Hepatocyte (in vitro differentiated cells): ENCODE measurements at regions not wholly inside any gene's neighbourhood (a gene's known extent, or its start where the extent isn't known, plus 50 kb on each side); places are given as distances from the start of the nearest gene placed in this dataset.
A peak's percentile ranks its signal among the peaks of the same experiment; 100 is the strongest.

Experiments used
- DNase-seq: peaks from one replicate; pipeline ENCODE4 v3.0.0-alpha.2; 2016; ENCODE audit warnings: low spot score
- H2AFZ ChIP-seq: fragments of 200-600 bp; sonication (generic); 2 replicates; pipeline ENCODE4 v1.6.0; 2016; ENCODE audit warnings: antibody characterized with exemption, mild to moderate bottlenecking
- H3K27ac ChIP-seq: fragments of 200-600 bp; sonication (generic); 2 replicates; pipeline ENCODE4 v1.5.1; 2016; ENCODE audit warnings: mild to moderate bottlenecking
- H3K27me3 ChIP-seq: fragments of 200-600 bp; sonication (generic); 2 replicates; pipeline ENCODE4 v1.6.1; 2016
- H3K36me3 ChIP-seq: fragments of 200-600 bp; sonication (generic); replicated peaks from 2 replicates; pipeline ENCODE4 v1.5.1; 2016; ENCODE audit warnings: low read depth; ENCODE audit not compliant: insufficient read depth
- H3K4me1 ChIP-seq: fragments of 200-600 bp; sonication (generic); 2 replicates; pipeline ENCODE4 v1.5.1; 2016; ENCODE audit warnings: mild to moderate bottlenecking, moderate library complexity; ENCODE audit not compliant: insufficient read depth
- H3K4me2 ChIP-seq: fragments of 200-600 bp; sonication (generic); 2 replicates; pipeline ENCODE4 v1.6.0; 2016
- H3K4me3 ChIP-seq: fragments of 200-600 bp; sonication (generic); 2 replicates; pipeline ENCODE4 v1.5.1; 2016; ENCODE audit warnings: mild to moderate bottlenecking
- H3K79me2 ChIP-seq: fragments of 200-600 bp; sonication (generic); 2 replicates; pipeline ENCODE4 v1.6.0; 2017; ENCODE audit warnings: mild to moderate bottlenecking
- H3K9me2 ChIP-seq: fragments of 200-600 bp; sonication (generic); replicated peaks from 2 replicates; pipeline ENCODE4 v1.6.0; 2017; ENCODE audit warnings: mild to moderate bottlenecking; ENCODE audit not compliant: insufficient read depth
- H3K9me3 ChIP-seq: fragments of 200-600 bp; sonication (generic); 2 replicates; pipeline ENCODE4 v1.5.1; 2016; ENCODE audit warnings: low read depth, mild to moderate bottlenecking
- H4K20me1 ChIP-seq: fragments of 200-600 bp; sonication (generic); 2 replicates; pipeline ENCODE4 v1.6.0; 2016; ENCODE audit warnings: mild to moderate bottlenecking; ENCODE audit not compliant: insufficient read depth, poor library complexity, severe bottlenecking
- CTCF ChIP-seq: fragments of 200-600 bp; sonication (generic); IDR thresholded peaks from 2 replicates; pipeline ENCODE4 v1.5.1; 2016; ENCODE audit warnings: antibody characterized with exemption, mild to moderate bottlenecking; ENCODE audit not compliant: poor library complexity
- EZH2 ChIP-seq: fragments of 200-600 bp; sonication (generic); IDR thresholded peaks from 2 replicates; pipeline ENCODE4 v1.6.1; 2016; ENCODE audit warnings: antibody characterized with exemption, mild to moderate bottlenecking, borderline replicate concordance
- EZH2phosphoT487 ChIP-seq: fragments of 200-600 bp; sonication (generic); IDR thresholded peaks from one replicate; pipeline ENCODE4 v1.6.1; 2018; ENCODE audit warnings: antibody characterized with exemption, mild to moderate bottlenecking, low read depth, moderate library complexity; ENCODE audit not compliant: unreplicated experiment, severe bottlenecking
- WGBS: methylation state at CpG from one replicate; pipeline ENCODE4 v1.1.6; 2016; ENCODE audit warnings: low lambda C conversion rate; ENCODE audit errors: missing lambda C conversion rate; 5-methylcytosine and 5-hydroxymethylcytosine counted together

- no peaks in the 10 kb centered on the region for H3K9me2 ChIP-seq
- H2AFZ ChIP-seq = no peak overlapping the region
- no peaks in the 10 kb centered on the region for H4K20me1 ChIP-seq
- no peak overlapping the region for H3K27ac ChIP-seq
- H3K36me3 ChIP-seq = no peaks in the 10 kb centered on the region
- WGBS = 56% methylated on average over 6 of the region's 6 CpGs
- DNase-seq = peak; percentile 13
- TF ChIP-seq CTCF (no peak), EZH2 (no peak), EZH2phosphoT487 (no peak)
- no peaks in the 10 kb centered on the region for H3K4me1 ChIP-seq
- H3K27me3 ChIP-seq = no peaks in the 10 kb centered on the region
- H3K9me3 ChIP-seq = no peaks in the 10 kb centered on the region
- H3K79me2 ChIP-seq = no peaks in the 10 kb centered on the region
- no peak overlapping the region for H3K4me2 ChIP-seq
- no peak overlapping the region for H3K4me3 ChIP-seq
Measured at GRCh38 chr5:127186657-127187056, 103.9 kb upstream of the MEGF10 start.

- Histone ChIP-seq H4K20me1 (no peaks in the 10 kb centered on the region), H3K27me3 (no peaks in the 10 kb centered on the region), H3K9me2 (no peaks in the 10 kb centered on the region), H3K9me3 (no peaks in the 10 kb centered on the region), H3K4me1 (no peaks in the 10 kb centered on the region), H3K27ac (no peak overlapping the region), H3K79me2 (no peaks in the 10 kb centered on the region), H3K4me3 (no peak overlapping the region), H3K4me2 (no peak overlapping the region), H2AFZ (no peak overlapping the region), H3K36me3 (no peaks in the 10 kb centered on the region)
- WGBS = 85% methylated on average over 5 of the region's 5 CpGs
- no peak for DNase-seq
- TF ChIP-seq EZH2phosphoT487 (no peak), CTCF (no peak), EZH2 (no peak)
Measured at GRCh38 chr5:127187706-127188105, 102.9 kb upstream of the MEGF10 start.

GRCh38 chr5:127192150-127192549 lies 98.4 kb upstream of the MEGF10 start:
- Histone ChIP-seq H3K9me2 (peaks cover 4% of the 10 kb centered on the region), H4K20me1 (no peaks in the 10 kb centered on the region), H3K79me2 (no peaks in the 10 kb centered on the region), H3K4me3 (no peak overlapping the region), H3K27me3 (no peaks in the 10 kb centered on the region), H3K27ac (no peak overlapping the region), H3K4me1 (peaks cover 6% of the 10 kb centered on the region), H3K4me2 (no peak overlapping the region), H3K9me3 (no peaks in the 10 kb centered on the region), H3K36me3 (no peaks in the 10 kb centered on the region), H2AFZ (no peak overlapping the region)
- no peak for TF ChIP-seq EZH2phosphoT487
- TF ChIP-seq CTCF = no peak
- WGBS = 96% methylated on average over 3 of the region's 3 CpGs
- no peak for DNase-seq

GRCh38 chr5:127192836-127193338 lies 97.7 kb upstream of the MEGF10 start:
- no peak overlapping the region for H3K27ac ChIP-seq
- no peaks in the 10 kb centered on the region for H4K20me1 ChIP-seq
- WGBS = 60% methylated on average over 3 of the region's 3 CpGs
- H3K4me1 ChIP-seq = peaks cover 6% of the 10 kb centered on the region
- no peaks in the 10 kb centered on the region for H3K9me3 ChIP-seq
- no peaks in the 10 kb centered on the region for H3K36me3 ChIP-seq
- no peak overlapping the region for H2AFZ ChIP-seq
- no peak overlapping the region for H3K4me2 ChIP-seq
- no peaks in the 10 kb centered on the region for H3K27me3 ChIP-seq
- H3K4me3 ChIP-seq = no peak overlapping the region
- DNase-seq = no peak
- no peaks in the 10 kb centered on the region for H3K79me2 ChIP-seq
- peaks cover 4% of the 10 kb centered on the region for H3K9me2 ChIP-seq
- TF ChIP-seq EZH2phosphoT487 = no peak
- no peak for TF ChIP-seq CTCF
- no peak for TF ChIP-seq EZH2
